Lower leg skin (tissue), 4 donors: ENCODE measurements at regions not wholly inside any gene's neighbourhood (a gene's known extent, or its start where the extent isn't known, plus 50 kb on each side); places are given as distances from the start of the nearest gene placed in this dataset.

ENCODE experiments used
- DNase-seq, 2 donors: peaks; one replicate each; pipeline ENCODE4 v3.0.0-alpha.2; 2019; ENCODE audit warnings: low spot score in 2 of 2
- H3K4me3 ChIP-seq: fragments of 200-600 bp; sonication (generic); 2 replicates; pipeline ENCODE4 v1.5.1; 2017; ENCODE audit warnings: mild to moderate bottlenecking, low read depth; ENCODE audit not compliant: poor library complexity, severe bottlenecking
- POLR2A ChIP-seq, 2 donors: fragments of 450-650 bp; IDR thresholded peaks; one replicate each; pipeline ENCODE4 v1.6.1; 2016 to 2017; ENCODE audit warnings: antibody characterized with exemption in 2 of 2, mild to moderate bottlenecking in 1 of 2, moderate library complexity in 1 of 2
- WGBS, 2 donors: methylation state at CpG; one replicate each; pipeline ENCODE4 v1.1.5; 2018; 5-methylcytosine and 5-hydroxymethylcytosine counted together
- intact Hi-C: fragments of 100-400 bp; cut with DNase I; formaldehyde crosslinking; loops from one replicate; pipeline ENCODE4 v1.15.0; 2023; ENCODE audit warnings: low total_unique reads
- TF ChIP-seq, protein P1 (sequence below), 3 donors: fragments of 450-650 bp; IDR thresholded peaks; one replicate each; pipeline ENCODE4 v1.5.1; 2016; ENCODE audit warnings: antibody characterized with exemption in 3 of 3, mild to moderate bottlenecking in 3 of 3, moderate library complexity in 2 of 3

DNA sequence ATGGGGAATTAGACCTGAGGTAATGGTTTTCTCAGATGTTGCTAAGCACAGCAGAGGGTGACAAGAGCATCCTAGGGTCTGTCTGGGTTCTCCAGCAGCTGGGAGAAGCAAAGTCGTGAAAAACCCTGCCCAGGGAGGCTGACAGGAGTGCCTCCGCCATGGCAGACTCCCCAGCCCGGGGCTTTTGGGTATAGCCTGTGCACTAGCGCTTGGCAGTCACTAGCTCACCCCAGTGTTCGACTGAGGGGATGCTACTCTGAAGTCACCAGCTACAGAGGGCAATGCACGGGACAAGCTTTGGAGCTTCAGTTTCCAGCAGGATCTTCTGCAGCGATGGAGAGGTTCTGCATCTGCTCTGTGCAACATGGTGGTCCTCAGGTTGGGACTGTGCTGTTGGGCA is 87.5 kb downstream of the ING1 start:
- intact Hi-C loops, result no loop called here
- no peak for DNase-seq
- WGBS, 2 donors, result 57 to 70% methylated on average over 7 of the region's 7 CpGs
- TF ChIP-seq, protein P1, sequence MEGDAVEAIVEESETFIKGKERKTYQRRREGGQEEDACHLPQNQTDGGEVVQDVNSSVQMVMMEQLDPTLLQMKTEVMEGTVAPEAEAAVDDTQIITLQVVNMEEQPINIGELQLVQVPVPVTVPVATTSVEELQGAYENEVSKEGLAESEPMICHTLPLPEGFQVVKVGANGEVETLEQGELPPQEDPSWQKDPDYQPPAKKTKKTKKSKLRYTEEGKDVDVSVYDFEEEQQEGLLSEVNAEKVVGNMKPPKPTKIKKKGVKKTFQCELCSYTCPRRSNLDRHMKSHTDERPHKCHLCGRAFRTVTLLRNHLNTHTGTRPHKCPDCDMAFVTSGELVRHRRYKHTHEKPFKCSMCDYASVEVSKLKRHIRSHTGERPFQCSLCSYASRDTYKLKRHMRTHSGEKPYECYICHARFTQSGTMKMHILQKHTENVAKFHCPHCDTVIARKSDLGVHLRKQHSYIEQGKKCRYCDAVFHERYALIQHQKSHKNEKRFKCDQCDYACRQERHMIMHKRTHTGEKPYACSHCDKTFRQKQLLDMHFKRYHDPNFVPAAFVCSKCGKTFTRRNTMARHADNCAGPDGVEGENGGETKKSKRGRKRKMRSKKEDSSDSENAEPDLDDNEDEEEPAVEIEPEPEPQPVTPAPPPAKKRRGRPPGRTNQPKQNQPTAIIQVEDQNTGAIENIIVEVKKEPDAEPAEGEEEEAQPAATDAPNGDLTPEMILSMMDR (IDR thresholded peaks at IDR 0.05), result no peak
- TF ChIP-seq POLR2A (IDR thresholded peaks at IDR 0.05), result no peak
- no peak overlapping the region for H3K4me3 ChIP-seq

DNA sequence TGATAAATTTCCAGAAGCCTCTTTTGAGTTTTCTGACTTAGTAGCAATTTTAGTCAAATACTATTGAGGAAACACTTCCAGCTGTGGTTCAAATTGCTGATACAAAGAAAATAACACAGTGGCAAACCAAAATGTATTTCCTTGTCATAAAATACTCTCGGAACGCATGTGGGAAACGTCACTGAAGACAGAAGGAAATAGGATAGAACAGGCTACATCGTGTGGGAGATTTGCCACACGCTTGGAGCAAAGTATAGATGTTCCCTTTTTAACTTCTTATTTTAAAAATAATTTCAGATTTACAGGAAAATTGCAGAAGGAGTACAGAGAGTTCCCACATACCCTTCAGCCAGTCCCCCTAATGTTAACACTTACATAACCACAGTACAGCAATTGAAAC is 88.8 kb downstream of the ING1 start:
- H3K4me3 ChIP-seq, result no peak overlapping the region
- DNase-seq, result no peak
- TF ChIP-seq, protein P1 (IDR thresholded peaks at IDR 0.05), result no peak
- no peak for TF ChIP-seq POLR2A (IDR thresholded peaks at IDR 0.05)
- intact Hi-C loops, result no loop called here
- WGBS, 2 donors, result 60 to 67% methylated on average over 5 of the region's 5 CpGs

DNA sequence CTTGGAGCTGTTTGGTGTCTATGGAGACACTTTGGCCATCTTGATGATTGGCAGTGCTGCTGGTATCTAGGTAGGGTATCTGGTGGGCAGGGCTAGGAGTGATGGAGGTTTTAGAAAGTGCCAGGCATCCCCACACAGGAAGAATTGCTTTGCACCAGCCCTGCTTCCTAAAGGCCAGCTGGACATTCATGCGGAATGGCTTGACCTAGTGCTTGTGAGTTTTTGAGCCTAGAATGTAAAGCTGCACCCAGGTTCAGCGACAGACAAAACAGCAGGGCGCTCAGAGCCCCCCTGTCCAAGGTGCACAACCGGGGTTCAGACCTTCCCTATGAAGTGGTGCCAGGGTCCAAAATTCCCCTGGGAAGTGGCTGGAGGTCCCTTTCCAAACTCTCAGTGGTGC is 93.1 kb downstream of the ING1 start:
- WGBS, 2 donors, result 87 to 97% methylated on average over 4 of the region's 4 CpGs
- DNase-seq, result no peak
- TF ChIP-seq, protein P1 (IDR thresholded peaks at IDR 0.05), result no peak
- TF ChIP-seq POLR2A (IDR thresholded peaks at IDR 0.05), result no peak
- H3K4me3 ChIP-seq, result no peak overlapping the region
- intact Hi-C loops, result no loop called here

DNA sequence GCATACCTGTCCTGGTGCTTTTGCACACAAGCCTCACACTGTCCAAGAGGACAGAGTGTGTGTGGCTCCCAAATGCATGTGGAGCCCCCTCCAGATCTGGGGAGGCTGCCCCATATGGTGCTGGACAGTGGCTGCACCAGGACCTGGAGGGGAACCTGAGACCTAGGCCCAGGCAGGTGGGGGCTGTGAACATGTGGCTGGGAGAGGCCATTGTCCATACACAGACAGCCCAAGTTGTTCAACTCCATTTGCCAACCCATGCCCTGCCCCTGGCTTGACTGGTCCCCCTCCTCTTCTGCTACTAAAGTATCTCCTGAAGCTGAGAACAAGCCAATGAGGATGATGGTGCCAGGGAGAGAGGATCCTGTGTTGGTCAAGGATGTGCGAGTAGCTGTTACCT is 94.0 kb downstream of the ING1 start:
- WGBS, 2 donors, result 100% methylated on average over 1 of the region's 1 CpG
- no peak overlapping the region for H3K4me3 ChIP-seq
- TF ChIP-seq, protein P1 (IDR thresholded peaks at IDR 0.05), result no peak
- no peak for TF ChIP-seq POLR2A (IDR thresholded peaks at IDR 0.05)
- intact Hi-C loops, result no loop called here
- no peak for DNase-seq

DNA sequence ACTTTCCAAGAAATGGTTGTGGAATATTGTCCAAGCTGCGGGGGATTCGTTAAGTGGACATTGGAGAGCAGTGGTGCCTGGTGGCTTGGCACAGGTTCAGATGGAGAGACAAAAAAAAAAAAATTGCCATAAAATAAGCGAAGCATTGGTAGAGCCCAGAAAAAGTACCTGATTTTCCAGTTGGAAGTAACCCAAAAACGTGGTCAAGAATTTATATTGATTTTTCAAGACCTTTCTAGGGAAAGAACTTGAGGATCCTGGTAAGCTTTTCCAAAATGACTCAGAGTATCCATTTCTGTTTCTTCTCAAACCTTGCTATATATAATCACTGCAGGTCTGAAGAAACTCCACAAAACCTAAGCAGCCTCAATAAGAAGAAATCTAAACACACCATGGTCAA is 94.6 kb downstream of the ING1 start:
- TF ChIP-seq POLR2A (IDR thresholded peaks at IDR 0.05), result no peak
- TF ChIP-seq, protein P1 (IDR thresholded peaks at IDR 0.05), result no peak
- intact Hi-C loops, result no loop called here
- 75 to 77% methylated on average over 4 of the region's 4 CpGs for WGBS, 2 donors
- no peak for DNase-seq
- no peak overlapping the region for H3K4me3 ChIP-seq

DNA sequence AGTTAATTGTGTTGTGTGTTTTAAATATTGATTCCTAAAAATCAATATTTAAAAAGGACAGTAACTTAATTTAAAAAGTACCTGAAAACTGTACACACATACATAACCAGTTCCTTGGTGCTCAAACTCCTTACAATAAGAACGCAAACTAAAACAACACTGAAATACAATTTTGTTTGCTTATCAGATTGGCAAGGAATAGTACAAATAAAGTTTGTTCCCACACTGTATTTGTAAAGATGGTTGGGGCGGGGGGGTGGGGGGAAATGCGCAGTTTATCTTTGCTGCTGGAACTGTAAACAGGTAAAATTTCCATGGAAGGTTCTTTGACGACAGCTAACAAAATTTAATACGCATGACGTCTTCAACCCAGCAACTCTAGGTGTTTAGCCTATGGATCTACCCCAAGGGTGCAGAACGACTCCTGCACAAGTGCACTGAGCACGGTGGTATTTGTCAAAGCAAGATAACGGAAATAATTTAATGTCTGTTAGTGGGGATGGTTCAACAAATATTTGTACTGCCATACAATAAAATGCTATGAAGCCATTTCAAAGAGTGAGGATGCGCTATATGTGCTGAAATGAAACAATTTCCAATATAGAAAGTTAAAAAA is 96.5 kb downstream of the ING1 start:
- DNase-seq, result no peak
- 57 to 72% methylated on average over 10 of the region's 10 CpGs for WGBS, 2 donors
- TF ChIP-seq, protein P1 (IDR thresholded peaks at IDR 0.05), result no peak
- TF ChIP-seq POLR2A (IDR thresholded peaks at IDR 0.05), result no peak
- H3K4me3 ChIP-seq, result no peak overlapping the region
- intact Hi-C loops, result loop anchor here (10.0 kb wide), 1 partner anchor 215 kb away; no protein-coding TSS in a partner anchor
